Activated naive CD4-positive, alpha-beta T cell treated with anti-CD3 and anti-CD28 coated beads, Interleukin-2, amount 50 U/mL, for 24 hours (primary cell): ENCODE measurements at regions not wholly inside any gene's neighbourhood (a gene's known extent, or its start where the extent isn't known, plus 50 kb on each side); places are given as distances from the start of the nearest gene placed in this dataset.

ENCODE experiments used
- H3K27ac Mint-ChIP-seq: one replicate; pipeline ENCODE4 v1.8.0; 2021; ENCODE audit warnings: mild to moderate bottlenecking, mixed read lengths
- H3K27me3 Mint-ChIP-seq: one replicate; pipeline ENCODE4 v1.8.0; 2021; ENCODE audit warnings: mixed read lengths
- H3K36me3 Mint-ChIP-seq: one replicate; pipeline ENCODE4 v1.8.0; 2021; ENCODE audit warnings: mixed read lengths
- H3K4me1 Mint-ChIP-seq: one replicate; pipeline ENCODE4 v1.8.0; 2021; ENCODE audit warnings: mixed read lengths
- H3K4me3 Mint-ChIP-seq: one replicate; pipeline ENCODE4 v1.8.0; 2021; ENCODE audit warnings: mild to moderate bottlenecking, mixed read lengths
- H3K9me3 Mint-ChIP-seq: one replicate; pipeline ENCODE4 v1.8.0; 2021; ENCODE audit warnings: mixed read lengths

- Mint-ChIP-seq H3K27ac (no peak overlapping the region), H3K27me3 (no peaks in the 10 kb centered on the region), H3K36me3 (no peaks in the 10 kb centered on the region), H3K4me3 (no peak overlapping the region), H3K9me3 (no peaks in the 10 kb centered on the region), H3K4me1 (no peaks in the 10 kb centered on the region)
Measured at GRCh38 chr5:173706700-173707099, 90.2 kb upstream of the BOD1 start.

- H3K4me1 Mint-ChIP-seq, result no peaks in the 10 kb centered on the region
- no peaks in the 10 kb centered on the region for H3K36me3 Mint-ChIP-seq
- no peaks in the 10 kb centered on the region for H3K9me3 Mint-ChIP-seq
- no peak overlapping the region for H3K27ac Mint-ChIP-seq
- no peaks in the 10 kb centered on the region for H3K27me3 Mint-ChIP-seq
- H3K4me3 Mint-ChIP-seq, result no peak overlapping the region
Measured at GRCh38 chr5:173707392-173707791, 90.9 kb upstream of the BOD1 start.

GRCh38 chr5:173709145-173709544 lies 92.7 kb upstream of the BOD1 start:
- H3K4me3 Mint-ChIP-seq, result no peak overlapping the region
- H3K9me3 Mint-ChIP-seq, result no peaks in the 10 kb centered on the region
- H3K27me3 Mint-ChIP-seq, result no peaks in the 10 kb centered on the region
- H3K4me1 Mint-ChIP-seq, result no peaks in the 10 kb centered on the region
- no peaks in the 10 kb centered on the region for H3K36me3 Mint-ChIP-seq
- H3K27ac Mint-ChIP-seq, result no peak overlapping the region

- Mint-ChIP-seq H3K36me3 (no peaks in the 10 kb centered on the region), H3K27ac (no peak overlapping the region), H3K4me1 (no peaks in the 10 kb centered on the region)
Measured at GRCh38 chr5:173709761-173710160, 93.3 kb upstream of the BOD1 start.

GRCh38 chr5:173710528-173710927 lies 94.1 kb upstream of the BOD1 start:
- Mint-ChIP-seq H3K4me3 (no peak overlapping the region), H3K27ac (no peak overlapping the region), H3K27me3 (no peaks in the 10 kb centered on the region), H3K9me3 (no peaks in the 10 kb centered on the region), H3K36me3 (no peaks in the 10 kb centered on the region), H3K4me1 (no peaks in the 10 kb centered on the region)

More at GRCh38 chr5:173709761-173710160, 93.3 kb upstream of the BOD1 start:
- H3K9me3 Mint-ChIP-seq, result no peaks in the 10 kb centered on the region
- no peaks in the 10 kb centered on the region for H3K27me3 Mint-ChIP-seq
- no peak overlapping the region for H3K4me3 Mint-ChIP-seq

- Mint-ChIP-seq H3K4me1 (no peaks in the 10 kb centered on the region), H3K27ac (no peak overlapping the region), H3K27me3 (no peaks in the 10 kb centered on the region), H3K36me3 (no peaks in the 10 kb centered on the region), H3K9me3 (no peaks in the 10 kb centered on the region), H3K4me3 (no peak overlapping the region)
Measured at GRCh38 chr5:173711466-173711865, 95.0 kb upstream of the BOD1 start.

GRCh38 chr5:173712609-173713175 lies 96.2 kb upstream of the BOD1 start:
- H3K9me3 Mint-ChIP-seq, result no peaks in the 10 kb centered on the region
- H3K27me3 Mint-ChIP-seq, result no peaks in the 10 kb centered on the region
- no peak overlapping the region for H3K4me3 Mint-ChIP-seq
- no peaks in the 10 kb centered on the region for H3K36me3 Mint-ChIP-seq
- no peak overlapping the region for H3K27ac Mint-ChIP-seq
- no peaks in the 10 kb centered on the region for H3K4me1 Mint-ChIP-seq

GRCh38 chr5:173714551-173715428 lies 98.3 kb upstream of the BOD1 start:
- H3K4me3 Mint-ChIP-seq, result no peak overlapping the region
- H3K27ac Mint-ChIP-seq, result no peak overlapping the region
- H3K4me1 Mint-ChIP-seq, result no peaks in the 10 kb centered on the region
- no peaks in the 10 kb centered on the region for H3K27me3 Mint-ChIP-seq
- no peaks in the 10 kb centered on the region for H3K36me3 Mint-ChIP-seq
- no peaks in the 10 kb centered on the region for H3K9me3 Mint-ChIP-seq

- Mint-ChIP-seq H3K27ac (no peak overlapping the region), H3K4me3 (no peak overlapping the region), H3K4me1 (no peaks in the 10 kb centered on the region), H3K27me3 (no peaks in the 10 kb centered on the region), H3K36me3 (no peaks in the 10 kb centered on the region), H3K9me3 (no peaks in the 10 kb centered on the region)
Measured at GRCh38 chr5:173715607-173716006, 99.2 kb upstream of the BOD1 start.

GRCh38 chr5:173716058-173716682 lies 99.7 kb upstream of the BOD1 start:
- no peaks in the 10 kb centered on the region for H3K4me1 Mint-ChIP-seq
- no peak overlapping the region for H3K4me3 Mint-ChIP-seq
- no peak overlapping the region for H3K27ac Mint-ChIP-seq
- no peaks in the 10 kb centered on the region for H3K36me3 Mint-ChIP-seq
- no peaks in the 10 kb centered on the region for H3K27me3 Mint-ChIP-seq
- H3K9me3 Mint-ChIP-seq, result no peaks in the 10 kb centered on the region

- no peaks in the 10 kb centered on the region for H3K9me3 Mint-ChIP-seq
- no peak overlapping the region for H3K27ac Mint-ChIP-seq
- H3K27me3 Mint-ChIP-seq, result peaks cover 7% of the 10 kb centered on the region
- no peaks in the 10 kb centered on the region for H3K4me1 Mint-ChIP-seq
- H3K36me3 Mint-ChIP-seq, result no peaks in the 10 kb centered on the region
- no peak overlapping the region for H3K4me3 Mint-ChIP-seq
Measured at GRCh38 chr5:173717959-173718358, 101.5 kb upstream of the BOD1 start.

GRCh38 chr5:173718469-173718868 lies 102.0 kb upstream of the BOD1 start:
- Mint-ChIP-seq H3K4me3 (no peak overlapping the region), H3K9me3 (no peaks in the 10 kb centered on the region), H3K27me3 (peaks cover 7% of the 10 kb centered on the region), H3K4me1 (no peaks in the 10 kb centered on the region), H3K36me3 (no peaks in the 10 kb centered on the region), H3K27ac (no peak overlapping the region)

GRCh38 chr5:173719731-173720082 lies 103.3 kb upstream of the BOD1 start:
- no peak overlapping the region for H3K27ac Mint-ChIP-seq
- H3K4me3 Mint-ChIP-seq, result no peak overlapping the region
- H3K4me1 Mint-ChIP-seq, result no peaks in the 10 kb centered on the region
- H3K36me3 Mint-ChIP-seq, result no peaks in the 10 kb centered on the region
- H3K27me3 Mint-ChIP-seq, result peaks cover 7% of the 10 kb centered on the region
- no peaks in the 10 kb centered on the region for H3K9me3 Mint-ChIP-seq

GRCh38 chr5:173720286-173720952 lies 104.0 kb upstream of the BOD1 start:
- Mint-ChIP-seq H3K4me1 (no peaks in the 10 kb centered on the region), H3K36me3 (no peaks in the 10 kb centered on the region), H3K4me3 (no peak overlapping the region), H3K9me3 (no peaks in the 10 kb centered on the region), H3K27ac (no peak overlapping the region), H3K27me3 (peaks cover 7% of the 10 kb centered on the region)

- H3K4me3 Mint-ChIP-seq, result no peak overlapping the region
- H3K4me1 Mint-ChIP-seq, result no peaks in the 10 kb centered on the region
- no peak overlapping the region for H3K27ac Mint-ChIP-seq
- no peaks in the 10 kb centered on the region for H3K36me3 Mint-ChIP-seq
- H3K9me3 Mint-ChIP-seq, result no peaks in the 10 kb centered on the region
- peaks cover 7% of the 10 kb centered on the region for H3K27me3 Mint-ChIP-seq
Measured at GRCh38 chr5:173720953-173721600, 104.6 kb upstream of the BOD1 start.
